Superior temporal gyrus (tissue), 1 donor: ENCODE measurements at regions not wholly inside any gene's neighbourhood (a gene's known extent, or its start where the extent isn't known, plus 50 kb on each side); places are given as distances from the start of the nearest gene placed in this dataset.
"Not testable (repeated sequence)": the region's sequence is repeated elsewhere in the genome, so short reads cannot be mapped to it uniquely, and the experiment has no call there.

ENCODE experiments used
- DNase-seq: peaks from one replicate; pipeline ENCODE4 v3.0.0-alpha.2; 2016; ENCODE audit errors: extremely low spot score

- no peak for DNase-seq
These were observed 232.6 kb downstream of the VRK1 start for GRCh38 chr14:97029800-97030199.

GRCh38 chr14:97031530-97031929 lies 234.3 kb downstream of the VRK1 start:
- no peak for DNase-seq

GRCh38 chr14:97033556-97034081 lies 236.4 kb downstream of the VRK1 start:
- DNase-seq: no peak

GRCh38 chr14:97036086-97036852 lies 239.1 kb downstream of the VRK1 start:
- no peak for DNase-seq

GRCh38 chr14:97039717-97040363 lies 242.7 kb downstream of the VRK1 start:
- DNase-seq: no peak

- DNase-seq: peak; percentile 14
These were observed 249.8 kb downstream of the VRK1 start for GRCh38 chr14:97046967-97047366.

GRCh38 chr14:97052001-97052400 lies 254.8 kb downstream of the VRK1 start:
- no peak for DNase-seq

GRCh38 chr14:97053941-97054340 lies 256.8 kb downstream of the VRK1 start:
- no peak for DNase-seq

GRCh38 chr14:97055355-97055754 lies 258.2 kb downstream of the VRK1 start:
- no peak for DNase-seq

- DNase-seq: no peak
These were observed 258.9 kb downstream of the VRK1 start for GRCh38 chr14:97056086-97056485.

GRCh38 chr14:97057238-97058073 lies 260.3 kb downstream of the VRK1 start:
- DNase-seq: no peak

- DNase-seq: no peak
These were observed 260.9 kb downstream of the VRK1 start for GRCh38 chr14:97058074-97058467.

GRCh38 chr14:97058589-97058988 lies 261.4 kb downstream of the VRK1 start:
- DNase-seq: no peak

GRCh38 chr14:97061198-97061597 lies 264.0 kb downstream of the VRK1 start:
- no peak for DNase-seq

GRCh38 chr14:97061714-97062113 lies 264.5 kb downstream of the VRK1 start:
- no peak for DNase-seq

GRCh38 chr14:97065305-97066067 lies 268.3 kb downstream of the VRK1 start:
- no peak for DNase-seq

- DNase-seq: no peak
These were observed 269.1 kb downstream of the VRK1 start for GRCh38 chr14:97066068-97066899.

- DNase-seq: not testable (repeated sequence)
These were observed 271.1 kb downstream of the VRK1 start for GRCh38 chr14:97068293-97068692.

- no peak for DNase-seq
These were observed 273.1 kb downstream of the VRK1 start for GRCh38 chr14:97070259-97070658.

- no peak for DNase-seq
These were observed 274.0 kb downstream of the VRK1 start for GRCh38 chr14:97071177-97071576.

- DNase-seq: no peak
These were observed 276.4 kb downstream of the VRK1 start for GRCh38 chr14:97073622-97074021.
